GM12872 (cell line): ENCODE measurements at regions not wholly inside any gene's neighbourhood (a gene's known extent, or its start where the extent isn't known, plus 50 kb on each side); places are given as distances from the start of the nearest gene placed in this dataset.

ENCODE experiments used
- TF ChIP-seq, protein P1 (sequence below): IDR thresholded peaks from 3 replicates; pipeline ENCODE4 v1.5.1; 2011; ENCODE audit warnings: low read depth, mild to moderate bottlenecking, low read length, moderate library complexity; ENCODE audit not compliant: insufficient read depth

DNA sequence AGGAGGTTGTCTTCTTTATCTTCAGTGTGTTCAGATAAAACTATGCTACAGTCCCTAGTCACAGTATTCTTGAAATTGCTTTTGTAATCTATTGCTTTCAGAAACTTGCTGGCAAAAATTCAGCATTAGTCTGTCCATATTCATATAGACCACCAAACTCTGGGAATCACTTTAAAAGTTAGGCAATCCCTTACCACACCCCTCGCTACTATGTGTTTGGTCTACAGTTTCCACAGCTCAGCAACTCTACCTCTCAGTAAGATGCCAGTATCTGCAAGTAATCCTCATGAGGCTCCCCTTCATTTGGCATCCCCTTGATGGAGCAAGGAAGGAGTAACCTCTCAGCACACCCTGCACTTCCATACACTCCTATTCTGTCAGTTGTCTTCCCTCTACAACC lies 1706.6 kb upstream of the CELF4 start:
- TF ChIP-seq, protein P1, sequence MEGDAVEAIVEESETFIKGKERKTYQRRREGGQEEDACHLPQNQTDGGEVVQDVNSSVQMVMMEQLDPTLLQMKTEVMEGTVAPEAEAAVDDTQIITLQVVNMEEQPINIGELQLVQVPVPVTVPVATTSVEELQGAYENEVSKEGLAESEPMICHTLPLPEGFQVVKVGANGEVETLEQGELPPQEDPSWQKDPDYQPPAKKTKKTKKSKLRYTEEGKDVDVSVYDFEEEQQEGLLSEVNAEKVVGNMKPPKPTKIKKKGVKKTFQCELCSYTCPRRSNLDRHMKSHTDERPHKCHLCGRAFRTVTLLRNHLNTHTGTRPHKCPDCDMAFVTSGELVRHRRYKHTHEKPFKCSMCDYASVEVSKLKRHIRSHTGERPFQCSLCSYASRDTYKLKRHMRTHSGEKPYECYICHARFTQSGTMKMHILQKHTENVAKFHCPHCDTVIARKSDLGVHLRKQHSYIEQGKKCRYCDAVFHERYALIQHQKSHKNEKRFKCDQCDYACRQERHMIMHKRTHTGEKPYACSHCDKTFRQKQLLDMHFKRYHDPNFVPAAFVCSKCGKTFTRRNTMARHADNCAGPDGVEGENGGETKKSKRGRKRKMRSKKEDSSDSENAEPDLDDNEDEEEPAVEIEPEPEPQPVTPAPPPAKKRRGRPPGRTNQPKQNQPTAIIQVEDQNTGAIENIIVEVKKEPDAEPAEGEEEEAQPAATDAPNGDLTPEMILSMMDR, result no peak

DNA sequence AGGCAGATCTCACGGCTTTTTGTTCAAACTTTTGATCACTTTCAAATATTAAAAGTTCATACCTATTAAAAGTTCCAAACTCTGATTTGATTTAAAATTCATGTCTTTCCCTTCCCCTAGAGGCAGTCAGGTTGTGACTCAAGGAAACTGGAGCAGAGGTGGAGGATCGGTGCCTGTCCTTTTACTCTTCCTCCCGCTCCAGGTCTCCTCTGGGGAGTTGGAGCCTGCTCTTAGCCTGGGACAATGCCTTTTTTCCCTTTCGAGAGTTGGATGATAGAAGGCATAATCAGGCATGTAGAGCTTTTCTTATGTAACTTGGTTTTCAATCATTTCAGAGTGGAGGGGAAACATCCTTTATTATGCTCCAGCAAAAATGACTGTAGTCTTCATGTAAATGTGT lies 1706.1 kb upstream of the CELF4 start:
- TF ChIP-seq, protein P1, result no peak

DNA sequence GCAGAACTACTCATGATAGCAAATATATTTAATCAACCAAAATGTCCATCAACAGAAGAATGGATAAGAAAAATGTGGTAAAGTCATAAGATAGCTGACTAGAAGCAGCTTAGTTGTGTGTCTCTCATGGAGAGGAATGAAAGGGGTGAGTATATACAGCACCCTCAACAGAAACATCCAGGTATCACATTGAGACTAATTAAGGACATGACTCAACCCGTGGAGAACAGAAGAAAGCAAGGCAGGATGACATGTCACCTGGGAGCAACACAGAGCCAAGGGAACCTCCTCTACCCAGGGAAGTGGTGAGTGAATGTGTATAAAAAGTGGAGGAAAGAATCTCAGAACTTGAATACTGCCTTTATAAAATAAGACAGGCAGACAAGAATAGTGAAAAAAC lies 1695.0 kb upstream of the CELF4 start:
- TF ChIP-seq, protein P1, result no peak

DNA sequence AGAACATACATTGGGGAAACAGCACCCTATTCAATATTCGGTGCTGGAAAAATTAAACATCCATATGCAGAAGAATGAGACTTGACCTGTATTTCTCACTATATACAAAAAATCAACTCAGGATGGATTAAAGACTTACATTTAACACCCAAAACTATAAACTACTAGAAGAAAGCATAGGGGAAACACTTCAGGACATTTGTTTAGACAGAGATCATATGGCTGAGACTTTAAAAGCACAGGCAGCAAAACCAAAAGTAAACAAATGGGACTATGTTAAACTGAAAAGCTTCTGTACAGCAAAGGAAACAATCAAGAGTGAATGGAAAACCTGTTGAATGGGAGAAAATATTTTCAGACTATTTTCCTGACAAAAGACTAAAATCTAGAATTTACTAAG lies 1694.1 kb upstream of the CELF4 start:
- TF ChIP-seq, protein P1, result no peak

DNA sequence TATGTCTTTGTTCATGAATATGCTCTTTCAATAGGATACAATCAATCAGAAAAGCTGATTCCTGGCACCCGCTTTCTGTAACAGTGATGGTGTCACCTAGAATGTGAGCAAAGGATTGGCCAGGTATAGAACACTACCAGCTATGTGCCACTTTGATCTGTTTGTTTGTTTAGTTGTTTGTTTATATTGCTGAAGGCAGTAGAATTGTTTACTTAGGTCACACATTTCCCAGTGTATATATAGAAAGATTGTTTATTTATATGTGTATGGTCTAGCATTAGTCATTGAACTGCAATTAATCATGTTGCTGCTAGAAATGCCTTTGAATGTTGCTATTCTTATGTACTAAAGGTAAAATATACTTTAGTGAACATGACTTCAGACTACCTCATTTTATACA lies 1678.6 kb upstream of the CELF4 start:
- TF ChIP-seq, protein P1, result no peak

DNA sequence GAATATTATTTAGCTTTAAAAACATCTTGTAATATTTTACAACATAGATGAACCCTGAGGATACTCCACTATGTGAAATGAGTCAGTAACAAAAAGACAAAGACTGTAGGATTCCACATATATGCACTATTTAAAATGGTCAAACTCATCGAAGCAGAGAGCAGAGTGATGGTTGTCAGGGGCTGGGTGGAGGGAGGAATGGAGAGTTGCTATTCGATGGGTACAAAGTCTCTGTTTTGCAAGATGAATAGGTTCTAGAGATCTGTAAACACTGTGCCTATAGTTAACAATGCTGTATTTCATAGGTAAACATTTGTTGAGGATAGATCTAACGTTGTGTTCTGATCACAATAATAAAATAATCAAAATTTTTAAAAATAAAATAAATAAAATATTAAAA lies 1675.9 kb upstream of the CELF4 start:
- TF ChIP-seq, protein P1, result no peak

DNA sequence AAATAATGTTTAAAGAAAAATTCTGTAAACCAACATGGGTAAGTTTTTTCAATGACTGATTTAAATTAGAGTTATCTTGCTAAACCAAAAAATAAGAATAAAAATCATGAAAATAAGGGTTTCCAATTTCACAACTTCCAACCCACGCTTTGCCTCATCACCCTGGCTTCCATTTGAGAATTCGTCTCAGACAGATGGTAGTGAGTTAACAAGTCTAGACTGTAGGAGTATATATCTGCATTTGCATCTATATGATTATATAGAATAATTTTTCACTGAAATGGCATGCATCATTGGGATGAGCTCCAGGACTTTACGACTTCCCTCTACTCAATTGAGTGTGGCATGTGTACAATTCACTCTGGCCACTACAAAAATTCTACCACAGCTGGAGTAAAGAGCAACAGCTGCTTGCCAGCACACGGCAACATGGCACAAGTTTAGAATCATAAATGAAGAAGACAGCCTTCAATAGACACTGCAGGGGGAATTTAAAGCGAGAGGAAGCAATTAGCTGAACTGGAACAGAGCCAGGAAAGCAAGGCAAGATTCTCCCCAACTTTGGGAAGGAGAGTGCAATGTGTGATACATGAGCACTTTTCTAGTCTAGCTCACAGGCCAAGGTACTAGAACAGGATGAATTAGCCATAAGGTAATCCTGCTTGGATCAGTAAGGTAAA lies 1673.5 kb upstream of the CELF4 start:
- TF ChIP-seq, protein P1, result no peak
